ENCODE measurements at regions not wholly inside any gene's neighbourhood (a gene's known extent, or its start where the extent isn't known, plus 50 kb on each side); places are given as distances from the start of the nearest gene placed in this dataset.

GRCh38 chr3:8279476-8279875 lies 222.1 kb upstream of the LMCD1 start:
- no peak for TF ChIP-seq CTCF (IDR thresholded peaks at IDR 0.05)
- TF ChIP-seq POLR2A (IDR thresholded peaks at IDR 0.05), result no peak
- TF ChIP-seq POLR2AphosphoS5 (IDR thresholded peaks at IDR 0.05), result no peak

Measured in upper lobe of left lung (tissue), 4 donors.